PC-3 (cell line): ENCODE measurements at regions not wholly inside any gene's neighbourhood (a gene's known extent, or its start where the extent isn't known, plus 50 kb on each side); places are given as distances from the start of the nearest gene placed in this dataset.

Experiments
- ATAC-seq: fragments of 200-7000 bp; cut with Tn5 transposase; 2 replicates; pipeline ENCODE4 v1.9.1; 2020; ENCODE audit warnings: mild to moderate bottlenecking, moderate library complexity
- BruUV-seq: library from RNA; stranded (reverse); fragments of 400-500 nt; replicated peaks from 2 replicates; lab custom pipeline; 2021; lab: Mats Ljungman, UMichigan
- CTCF ChIA-PET: fragments of 300-600 bp; sonication (Branson Sonifier 250); formaldehyde crosslinking; loops from one replicate; lab custom pipeline; 2022; ENCODE audit warnings: antibody characterized with exemption; lab: Charles Lee
- POLR2A ChIA-PET: fragments of 300-600 bp; sonication (Branson Sonifier 250); formaldehyde crosslinking; loops from one replicate; lab custom pipeline; 2022; ENCODE audit warnings: antibody characterized with exemption; ENCODE audit not compliant: unreplicated experiment; lab: Charles Lee
- DNase-seq: peaks from one replicate; pipeline ENCODE4 v3.0.0-alpha.2; 2015
- H2AFZ ChIP-seq: fragments of 300-600 bp; sonication (generic); 2 replicates; pipeline ENCODE4 v1.6.0; 2016; ENCODE audit warnings: antibody characterized with exemption, low read length
- H3F3A ChIP-seq: fragments of 300-600 bp; sonication (generic); one replicate; pipeline ENCODE4 v1.6.0; 2017; ENCODE audit warnings: antibody characterized with exemption, low read length, control low read depth, mild to moderate bottlenecking; ENCODE audit not compliant: unreplicated experiment
- H3K27ac ChIP-seq: fragments of 300-600 bp; sonication (generic); 2 replicates; pipeline ENCODE4 v1.5.1; 2016; ENCODE audit warnings: mild to moderate bottlenecking, low read length
- H3K27me3 ChIP-seq: fragments of 300-600 bp; sonication (generic); 2 replicates; pipeline ENCODE4 v1.6.1; 2016; ENCODE audit warnings: low read length, mixed read lengths
- H3K36me3 ChIP-seq: fragments of 300-600 bp; sonication (generic); 2 replicates; pipeline ENCODE4 v1.6.1; 2016; ENCODE audit warnings: low read depth, mixed run types, low read length, mixed read lengths
- H3K4me1 ChIP-seq: fragments of 300-600 bp; sonication (generic); 2 replicates; pipeline ENCODE4 v1.5.1; 2016; ENCODE audit warnings: low read length; ENCODE audit not compliant: insufficient read depth
- H3K4me2 ChIP-seq: fragments of 300-600 bp; sonication (generic); 2 replicates; pipeline ENCODE4 v1.6.0; 2016; ENCODE audit warnings: low read length
- H3K4me3 ChIP-seq: fragments of 300-600 bp; sonication (generic); 2 replicates; pipeline ENCODE4 v1.5.1; 2016; ENCODE audit warnings: mild to moderate bottlenecking, low read length, mixed read lengths
- H3K79me2 ChIP-seq: fragments of 300-600 bp; sonication (generic); 2 replicates; pipeline ENCODE4 v1.6.1; 2017; ENCODE audit warnings: low read length, mixed read lengths
- H3K9ac ChIP-seq: fragments of 300-600 bp; sonication (generic); 2 replicates; pipeline ENCODE4 v1.6.0; 2016; ENCODE audit warnings: mild to moderate bottlenecking, low read length
- H3K9me2 ChIP-seq: fragments of 300-600 bp; sonication (generic); replicated peaks from 2 replicates; pipeline ENCODE4 v1.6.1; 2016; ENCODE audit warnings: mixed run types, low read length, mixed read lengths
- H3K9me3 ChIP-seq: fragments of 300-600 bp; sonication (generic); 2 replicates; pipeline ENCODE4 v1.6.1; 2016; ENCODE audit warnings: low read length, mixed read lengths
- H4K20me1 ChIP-seq: fragments of 300-600 bp; sonication (generic); 2 replicates; pipeline ENCODE4 v1.6.1; 2016; ENCODE audit warnings: low read length, mixed read lengths
- EZH2 ChIP-seq: fragments of 300-600 bp; sonication (generic); IDR thresholded peaks from one replicate; pipeline ENCODE4 v1.6.1; 2017; ENCODE audit warnings: antibody characterized with exemption, mild to moderate bottlenecking, low read length; ENCODE audit not compliant: unreplicated experiment
- EZH2phosphoT487 ChIP-seq: fragments of 300-600 bp; sonication (generic); IDR thresholded peaks from 2 replicates; pipeline ENCODE4 v1.6.1; 2018; ENCODE audit warnings: mild to moderate bottlenecking, antibody characterized with exemption, low read length, borderline replicate concordance
- intact Hi-C: fragments of 100-400 bp; cut with micrococcal nuclease; formaldehyde crosslinking; loops from 2 replicates; pipeline ENCODE4 v1.9.0; 2023
- TF ChIP-seq, protein P1 (sequence below): fragments of 300-600 bp; sonication (generic); conservative IDR thresholded peaks from 2 replicates; pipeline ENCODE4 v1.5.1; 2017; ENCODE audit warnings: antibody characterized with exemption, low read depth, mild to moderate bottlenecking, low read length

DNA sequence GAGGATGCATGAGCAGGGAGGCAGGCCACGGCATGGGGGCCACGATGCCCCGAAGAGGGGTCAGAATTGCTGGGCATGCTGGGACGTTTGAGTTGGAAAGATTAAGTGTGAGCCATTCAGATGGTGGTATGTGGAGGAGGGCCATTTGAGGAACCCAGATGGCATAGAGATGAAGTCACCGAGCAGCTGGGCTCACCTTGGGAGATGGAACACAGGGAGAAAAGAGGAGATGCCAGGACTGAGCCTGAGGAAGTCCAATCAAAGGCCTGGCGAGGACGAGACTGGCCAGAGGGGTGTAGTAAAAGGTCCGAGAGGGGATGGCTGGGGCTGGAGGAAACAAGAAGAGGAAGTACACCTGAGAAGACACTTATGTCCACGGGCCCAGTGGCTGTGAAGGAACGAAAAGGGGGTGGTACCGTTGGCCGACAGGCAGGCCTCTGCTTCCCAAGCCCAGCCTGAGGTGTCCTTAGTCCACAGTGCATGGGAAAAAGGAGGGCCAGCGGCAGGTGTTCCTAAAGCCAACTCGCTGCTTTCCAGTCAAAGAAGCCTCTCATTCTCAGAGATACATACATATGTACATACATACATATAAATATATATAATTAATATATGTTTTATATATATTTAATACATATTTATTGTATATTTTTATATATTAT is 54.6 kb upstream of the CLCN4 start:
- Histone ChIP-seq H3K4me2 (no peak overlapping the region), H3K4me3 (no peak overlapping the region), H2AFZ (no peak overlapping the region), H3K4me1 (no peaks in the 10 kb centered on the region), H3K9me3 (no peaks in the 10 kb centered on the region), H3K79me2 (no peaks in the 10 kb centered on the region), H3K36me3 (no peaks in the 10 kb centered on the region), H3K27me3 (no peaks in the 10 kb centered on the region), H3K27ac (no peak overlapping the region), H3K9me2 (no peaks in the 10 kb centered on the region), H4K20me1 (no peaks in the 10 kb centered on the region), H3K9ac (no peak overlapping the region), H3F3A (no peaks in the 10 kb centered on the region)
- BruUV-seq, result no TSS peak
- CTCF ChIA-PET, result no interaction called here
- POLR2A ChIA-PET, result no interaction called here
- DNase-seq, result no peak
- intact Hi-C loops, result no loop called here
- no peak for ATAC-seq
- TF ChIP-seq, protein P1, sequence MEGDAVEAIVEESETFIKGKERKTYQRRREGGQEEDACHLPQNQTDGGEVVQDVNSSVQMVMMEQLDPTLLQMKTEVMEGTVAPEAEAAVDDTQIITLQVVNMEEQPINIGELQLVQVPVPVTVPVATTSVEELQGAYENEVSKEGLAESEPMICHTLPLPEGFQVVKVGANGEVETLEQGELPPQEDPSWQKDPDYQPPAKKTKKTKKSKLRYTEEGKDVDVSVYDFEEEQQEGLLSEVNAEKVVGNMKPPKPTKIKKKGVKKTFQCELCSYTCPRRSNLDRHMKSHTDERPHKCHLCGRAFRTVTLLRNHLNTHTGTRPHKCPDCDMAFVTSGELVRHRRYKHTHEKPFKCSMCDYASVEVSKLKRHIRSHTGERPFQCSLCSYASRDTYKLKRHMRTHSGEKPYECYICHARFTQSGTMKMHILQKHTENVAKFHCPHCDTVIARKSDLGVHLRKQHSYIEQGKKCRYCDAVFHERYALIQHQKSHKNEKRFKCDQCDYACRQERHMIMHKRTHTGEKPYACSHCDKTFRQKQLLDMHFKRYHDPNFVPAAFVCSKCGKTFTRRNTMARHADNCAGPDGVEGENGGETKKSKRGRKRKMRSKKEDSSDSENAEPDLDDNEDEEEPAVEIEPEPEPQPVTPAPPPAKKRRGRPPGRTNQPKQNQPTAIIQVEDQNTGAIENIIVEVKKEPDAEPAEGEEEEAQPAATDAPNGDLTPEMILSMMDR, result no peak
- no peak for TF ChIP-seq EZH2phosphoT487

DNA sequence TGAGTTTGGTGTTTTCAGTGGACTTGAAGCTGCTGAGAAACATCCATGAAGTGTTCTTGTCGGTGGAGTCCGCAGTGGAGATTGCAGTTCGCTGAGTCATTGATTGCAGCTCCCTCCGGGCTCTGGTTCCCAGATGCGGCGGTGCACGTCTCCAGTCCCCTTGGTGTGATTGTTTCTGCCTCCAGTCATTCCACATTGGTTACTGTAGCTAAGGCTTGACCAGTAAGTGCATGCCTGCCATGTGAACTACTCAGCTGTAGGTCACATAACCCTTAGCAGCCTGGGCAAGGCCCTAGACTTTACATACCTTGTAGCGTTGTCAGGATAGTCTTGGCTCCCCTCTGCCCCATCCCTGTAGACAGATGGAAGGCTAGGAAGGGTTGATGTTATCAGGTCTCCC is 53.8 kb upstream of the CLCN4 start:
- ChIA-PET CTCF (no interaction called here), POLR2A (no interaction called here)
- Histone ChIP-seq H3K27me3 (no peaks in the 10 kb centered on the region), H3K27ac (no peak overlapping the region), H3K4me2 (no peak overlapping the region), H3K36me3 (no peaks in the 10 kb centered on the region), H3K4me1 (no peaks in the 10 kb centered on the region), H3K4me3 (no peak overlapping the region), H2AFZ (no peak overlapping the region), H4K20me1 (no peaks in the 10 kb centered on the region), H3K9me3 (no peaks in the 10 kb centered on the region), H3K79me2 (no peaks in the 10 kb centered on the region), H3F3A (no peaks in the 10 kb centered on the region), H3K9me2 (no peaks in the 10 kb centered on the region), H3K9ac (no peak overlapping the region)
- intact Hi-C loops, result no loop called here
- no peak for ATAC-seq
- TF ChIP-seq, protein P1, result no peak
- no peak for TF ChIP-seq EZH2
- DNase-seq, result no peak
- no TSS peak for BruUV-seq

DNA sequence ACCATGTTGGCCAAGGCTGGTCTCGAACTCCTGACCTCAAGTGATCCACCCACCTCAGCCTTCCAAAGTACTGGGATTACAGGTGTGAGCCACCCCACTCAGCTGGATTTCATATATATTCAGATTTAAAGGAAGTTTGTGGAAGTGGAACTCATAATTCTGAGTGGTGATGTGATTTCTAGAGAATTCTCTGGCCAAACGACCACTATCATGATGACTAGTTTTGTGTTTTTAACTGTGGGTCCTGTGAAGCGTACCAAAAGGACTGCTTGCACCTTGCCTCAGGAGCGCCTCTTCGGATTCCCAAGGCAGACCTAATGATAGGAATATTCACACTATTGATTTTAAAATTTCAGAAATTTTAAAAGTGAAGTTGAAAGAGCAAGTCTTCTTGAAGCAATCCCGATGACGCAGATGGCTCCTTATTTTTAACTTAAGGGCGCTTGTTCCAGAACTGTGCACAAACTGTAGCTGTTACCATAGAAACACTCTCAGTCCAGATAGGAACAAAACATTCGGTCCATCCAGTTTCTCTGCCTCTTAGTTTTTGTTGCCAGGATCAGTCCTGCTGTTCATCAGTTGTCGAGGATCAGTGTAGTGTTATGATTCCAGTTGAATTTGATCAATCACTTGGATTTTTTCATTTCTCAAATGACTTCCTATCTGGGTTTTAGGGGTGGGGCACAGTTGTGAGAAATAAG is 51.7 kb upstream of the CLCN4 start:
- intact Hi-C loops, result no loop called here
- TF ChIP-seq EZH2phosphoT487 (no peak), EZH2 (no peak)
- TF ChIP-seq, protein P1, result no peak
- ATAC-seq (no peak), DNase-seq (no peak)
- Histone ChIP-seq H3K27ac (no peak overlapping the region), H2AFZ (no peak overlapping the region), H3K27me3 (no peaks in the 10 kb centered on the region), H4K20me1 (no peaks in the 10 kb centered on the region), H3F3A (no peaks in the 10 kb centered on the region), H3K9me3 (no peaks in the 10 kb centered on the region), H3K4me1 (no peaks in the 10 kb centered on the region), H3K4me2 (no peak overlapping the region), H3K9me2 (no peaks in the 10 kb centered on the region), H3K4me3 (no peak overlapping the region), H3K79me2 (no peaks in the 10 kb centered on the region), H3K36me3 (no peaks in the 10 kb centered on the region), H3K9ac (no peak overlapping the region)
- BruUV-seq, result no TSS peak
- ChIA-PET POLR2A (no interaction called here), CTCF (no interaction called here)
